ENCODE measurements at regions not wholly inside any gene's neighbourhood (a gene's known extent, or its start where the extent isn't known, plus 50 kb on each side); places are given as distances from the start of the nearest gene placed in this dataset.

DNA sequence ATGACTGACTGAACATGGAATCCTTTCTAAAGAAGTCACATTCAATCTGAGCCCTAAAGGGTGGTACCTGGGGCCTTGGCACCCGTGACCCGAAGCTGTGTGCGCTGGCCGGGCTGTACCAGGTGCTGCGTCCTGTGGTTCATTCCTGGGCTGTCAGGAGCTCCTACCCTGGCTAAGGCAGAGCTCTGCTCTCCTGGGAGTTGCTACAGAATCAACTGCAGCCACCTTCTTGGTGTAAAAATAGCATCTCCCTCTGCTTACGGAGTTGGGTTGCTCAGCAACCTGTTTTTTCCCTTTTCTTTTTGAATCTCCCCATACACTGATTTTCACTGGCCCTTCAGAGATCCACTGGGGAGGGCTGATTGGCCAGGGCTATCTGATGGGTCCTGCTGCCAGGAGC, 236.6 kb upstream of the PDE10A start:
- Histone ChIP-seq H3K36me3 (no peaks in the 10 kb centered on the region), H3K27ac (no peak overlapping the region), H3K4me1 (no peaks in the 10 kb centered on the region), H3K27me3 (no peaks in the 10 kb centered on the region), H3K4me3 (no peak overlapping the region), H3K9me3 (no peaks in the 10 kb centered on the region)
- intact Hi-C loops (cut with DNase I; ENCODE audit: low total_unique reads) = no loop called here
- TF ChIP-seq, protein P1, sequence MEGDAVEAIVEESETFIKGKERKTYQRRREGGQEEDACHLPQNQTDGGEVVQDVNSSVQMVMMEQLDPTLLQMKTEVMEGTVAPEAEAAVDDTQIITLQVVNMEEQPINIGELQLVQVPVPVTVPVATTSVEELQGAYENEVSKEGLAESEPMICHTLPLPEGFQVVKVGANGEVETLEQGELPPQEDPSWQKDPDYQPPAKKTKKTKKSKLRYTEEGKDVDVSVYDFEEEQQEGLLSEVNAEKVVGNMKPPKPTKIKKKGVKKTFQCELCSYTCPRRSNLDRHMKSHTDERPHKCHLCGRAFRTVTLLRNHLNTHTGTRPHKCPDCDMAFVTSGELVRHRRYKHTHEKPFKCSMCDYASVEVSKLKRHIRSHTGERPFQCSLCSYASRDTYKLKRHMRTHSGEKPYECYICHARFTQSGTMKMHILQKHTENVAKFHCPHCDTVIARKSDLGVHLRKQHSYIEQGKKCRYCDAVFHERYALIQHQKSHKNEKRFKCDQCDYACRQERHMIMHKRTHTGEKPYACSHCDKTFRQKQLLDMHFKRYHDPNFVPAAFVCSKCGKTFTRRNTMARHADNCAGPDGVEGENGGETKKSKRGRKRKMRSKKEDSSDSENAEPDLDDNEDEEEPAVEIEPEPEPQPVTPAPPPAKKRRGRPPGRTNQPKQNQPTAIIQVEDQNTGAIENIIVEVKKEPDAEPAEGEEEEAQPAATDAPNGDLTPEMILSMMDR (IDR thresholded peaks at IDR 0.05) = no peak
- no peak for TF ChIP-seq POLR2A (IDR thresholded peaks at IDR 0.05)
- DNase-seq = no peak

DNA sequence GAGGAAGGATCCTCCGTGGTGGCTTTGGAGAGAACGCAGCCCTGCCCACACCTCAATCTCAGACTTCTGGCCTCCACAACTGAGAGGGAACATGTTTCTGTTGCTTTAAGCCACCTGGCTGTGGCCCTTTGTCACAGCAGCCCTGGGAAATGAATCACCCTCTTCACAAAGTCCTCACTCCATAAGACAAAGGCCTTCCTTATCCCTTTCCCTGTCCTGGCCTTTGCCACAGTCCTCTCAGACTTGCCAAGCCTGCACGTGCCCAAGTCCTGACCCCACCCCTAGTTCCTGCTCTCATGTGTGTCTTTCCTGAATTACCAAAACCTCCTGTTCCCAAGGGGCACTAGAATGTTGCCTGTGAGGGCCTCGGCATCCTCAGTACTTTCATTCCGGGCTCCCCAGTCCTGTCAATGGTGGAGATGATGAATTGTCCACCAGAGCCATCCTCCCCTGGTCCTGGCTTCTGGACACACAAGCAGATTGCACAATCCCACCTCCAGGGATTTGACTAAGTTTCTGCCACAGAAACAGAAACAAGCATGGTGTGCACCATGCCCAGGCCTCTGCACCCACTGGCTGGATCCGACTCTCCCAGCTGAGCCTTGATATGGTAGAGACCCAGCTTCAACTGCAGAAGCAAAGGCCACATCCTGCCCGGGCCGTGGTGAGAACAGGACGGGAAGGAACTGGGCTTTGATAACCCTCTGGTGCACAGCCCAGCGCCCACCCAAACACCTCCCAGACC, 232.6 kb upstream of the PDE10A start:
- H3K36me3 ChIP-seq = no peaks in the 10 kb centered on the region
- DNase-seq = no peak
- no peaks in the 10 kb centered on the region for H3K9me3 ChIP-seq
- no peak overlapping the region for H3K4me3 ChIP-seq
- H3K4me1 ChIP-seq = no peaks in the 10 kb centered on the region
- no peak for TF ChIP-seq POLR2A (IDR thresholded peaks at IDR 0.05)
- TF ChIP-seq, protein P1 (IDR thresholded peaks at IDR 0.05) = no peak
- H3K27me3 ChIP-seq = no peaks in the 10 kb centered on the region
- intact Hi-C loops (cut with DNase I; ENCODE audit: low total_unique reads) = no loop called here
- no peak overlapping the region for H3K27ac ChIP-seq

DNA sequence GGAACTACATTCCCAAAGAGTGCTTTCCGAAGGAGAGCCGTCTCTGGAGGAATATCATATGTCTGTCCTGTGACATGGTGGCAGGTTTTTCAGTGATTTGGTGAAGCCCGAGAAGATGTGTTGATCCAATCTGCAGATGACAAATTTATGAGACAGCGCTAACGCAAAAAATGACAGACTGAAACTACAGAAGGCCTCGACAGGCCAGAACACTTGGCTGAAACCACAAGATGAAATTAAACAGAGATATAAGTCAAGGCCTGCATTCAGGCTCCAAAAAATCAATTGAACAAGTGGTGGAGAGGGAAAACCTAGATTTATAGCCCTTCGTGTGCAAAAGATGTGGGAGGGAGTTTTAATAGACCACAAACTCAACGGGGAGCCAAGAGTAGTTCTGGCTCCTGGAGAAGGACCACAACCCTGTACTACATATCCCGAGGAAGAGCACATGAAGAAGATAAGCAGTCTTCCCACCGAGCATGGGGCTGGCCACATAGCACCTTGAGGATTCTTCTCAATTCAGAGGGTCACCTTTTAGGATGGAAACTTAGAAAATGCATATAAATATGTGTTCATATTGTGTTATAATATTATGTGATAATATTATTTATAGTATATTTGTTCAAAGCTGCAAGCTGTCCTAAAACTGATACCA, 231.3 kb upstream of the PDE10A start:
- H3K27me3 ChIP-seq = no peaks in the 10 kb centered on the region
- no peak overlapping the region for H3K27ac ChIP-seq
- TF ChIP-seq, protein P1 (IDR thresholded peaks at IDR 0.05) = no peak
- no peak for TF ChIP-seq POLR2A (IDR thresholded peaks at IDR 0.05)
- intact Hi-C loops (cut with DNase I; ENCODE audit: low total_unique reads) = no loop called here
- H3K4me1 ChIP-seq = no peaks in the 10 kb centered on the region
- no peak for DNase-seq
- no peaks in the 10 kb centered on the region for H3K9me3 ChIP-seq
- H3K4me3 ChIP-seq = no peak overlapping the region
- no peaks in the 10 kb centered on the region for H3K36me3 ChIP-seq

DNA sequence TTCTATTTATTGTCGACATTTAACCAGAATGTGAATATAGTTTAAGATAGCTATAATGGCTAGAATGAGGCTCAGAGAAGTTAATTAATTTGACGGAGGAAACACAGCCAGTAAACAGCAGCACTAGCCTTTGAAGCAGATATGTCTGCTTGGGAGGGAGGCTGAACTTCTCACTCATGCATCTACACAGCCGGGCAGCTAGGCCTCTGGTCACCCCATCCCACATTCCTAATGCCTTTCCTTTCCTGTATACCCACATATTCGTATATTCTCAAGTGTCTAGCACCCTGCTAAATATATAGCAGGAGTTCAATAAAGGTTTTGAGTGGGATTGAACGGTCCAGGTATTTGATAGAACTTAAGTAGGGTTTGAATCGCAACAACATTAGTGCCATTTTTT, 230.4 kb upstream of the PDE10A start:
- H3K4me3 ChIP-seq = no peak overlapping the region
- TF ChIP-seq, protein P1 (IDR thresholded peaks at IDR 0.05) = no peak
- no peak for DNase-seq
- no peaks in the 10 kb centered on the region for H3K9me3 ChIP-seq
- H3K27ac ChIP-seq = no peak overlapping the region
- no peaks in the 10 kb centered on the region for H3K36me3 ChIP-seq
- intact Hi-C loops (cut with DNase I; ENCODE audit: low total_unique reads) = no loop called here
- H3K27me3 ChIP-seq = no peaks in the 10 kb centered on the region
- no peaks in the 10 kb centered on the region for H3K4me1 ChIP-seq

DNA sequence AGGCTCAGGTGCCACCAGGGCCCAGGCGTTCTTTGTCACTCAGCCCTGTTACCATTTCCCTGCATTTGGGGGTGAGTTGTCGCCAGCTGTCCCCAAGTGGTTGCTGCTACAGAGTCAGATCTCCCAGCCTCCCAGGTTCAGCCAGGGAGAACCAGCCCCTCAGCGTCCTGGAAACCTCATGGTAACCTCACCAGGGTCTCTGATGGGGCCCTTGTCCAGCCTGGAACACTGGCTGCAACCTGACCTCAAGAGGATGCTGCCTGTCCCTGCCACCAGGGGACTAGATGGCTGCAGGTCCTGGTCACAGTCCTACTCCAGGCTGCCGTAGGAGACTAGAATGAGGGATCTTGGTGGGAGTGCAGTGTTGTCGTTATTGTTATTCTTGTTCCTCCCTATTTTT, 228.3 kb upstream of the PDE10A start:
- TF ChIP-seq POLR2A (IDR thresholded peaks at IDR 0.05) = no peak
- TF ChIP-seq, protein P1 (IDR thresholded peaks at IDR 0.05) = no peak
- Histone ChIP-seq H3K36me3 (no peaks in the 10 kb centered on the region), H3K9me3 (no peaks in the 10 kb centered on the region), H3K4me3 (no peak overlapping the region), H3K27me3 (no peaks in the 10 kb centered on the region), H3K4me1 (no peaks in the 10 kb centered on the region), H3K27ac (no peak overlapping the region)
- DNase-seq = no peak
- intact Hi-C loops (cut with DNase I; ENCODE audit: low total_unique reads) = no loop called here

Data from uterus (tissue), 3 donors.